ENCODE measurements at regions not wholly inside any gene's neighbourhood (a gene's known extent, or its start where the extent isn't known, plus 50 kb on each side); places are given as distances from the start of the nearest gene placed in this dataset.

DNA sequence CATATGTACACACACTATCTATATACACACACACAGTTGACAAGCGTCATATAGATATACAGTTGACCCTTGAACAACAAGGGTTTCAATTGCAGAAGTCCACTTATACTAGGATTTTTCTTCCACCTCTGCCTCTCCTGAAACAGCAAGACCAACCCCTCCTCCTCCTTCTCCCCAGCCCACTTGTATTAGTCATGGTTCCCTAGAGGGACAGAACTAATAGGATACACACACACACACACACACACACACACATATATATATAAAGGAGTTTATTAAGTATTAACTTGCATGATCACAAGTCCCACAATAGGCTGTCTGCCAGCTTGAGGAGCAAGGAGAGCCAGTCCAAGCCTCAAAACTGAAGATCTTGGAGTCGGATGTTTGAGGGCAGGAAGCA is 92.9 kb downstream of the DHCR7 start (continued):
- TF ChIP-seq, protein P1, sequence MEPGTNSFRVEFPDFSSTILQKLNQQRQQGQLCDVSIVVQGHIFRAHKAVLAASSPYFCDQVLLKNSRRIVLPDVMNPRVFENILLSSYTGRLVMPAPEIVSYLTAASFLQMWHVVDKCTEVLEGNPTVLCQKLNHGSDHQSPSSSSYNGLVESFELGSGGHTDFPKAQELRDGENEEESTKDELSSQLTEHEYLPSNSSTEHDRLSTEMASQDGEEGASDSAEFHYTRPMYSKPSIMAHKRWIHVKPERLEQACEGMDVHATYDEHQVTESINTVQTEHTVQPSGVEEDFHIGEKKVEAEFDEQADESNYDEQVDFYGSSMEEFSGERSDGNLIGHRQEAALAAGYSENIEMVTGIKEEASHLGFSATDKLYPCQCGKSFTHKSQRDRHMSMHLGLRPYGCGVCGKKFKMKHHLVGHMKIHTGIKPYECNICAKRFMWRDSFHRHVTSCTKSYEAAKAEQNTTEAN (CRISPR knock-in tag; IDR thresholded peaks at IDR 0.05) = no peak
- TF ChIP-seq CBX2 (IDR thresholded peaks at IDR 0.05; ENCODE audit: insufficient read depth, low read length, poor library complexity, severe bottlenecking) = no peak
- no peak for TF ChIP-seq BACH1 (tag; IDR thresholded peaks at IDR 0.05)

DNA sequence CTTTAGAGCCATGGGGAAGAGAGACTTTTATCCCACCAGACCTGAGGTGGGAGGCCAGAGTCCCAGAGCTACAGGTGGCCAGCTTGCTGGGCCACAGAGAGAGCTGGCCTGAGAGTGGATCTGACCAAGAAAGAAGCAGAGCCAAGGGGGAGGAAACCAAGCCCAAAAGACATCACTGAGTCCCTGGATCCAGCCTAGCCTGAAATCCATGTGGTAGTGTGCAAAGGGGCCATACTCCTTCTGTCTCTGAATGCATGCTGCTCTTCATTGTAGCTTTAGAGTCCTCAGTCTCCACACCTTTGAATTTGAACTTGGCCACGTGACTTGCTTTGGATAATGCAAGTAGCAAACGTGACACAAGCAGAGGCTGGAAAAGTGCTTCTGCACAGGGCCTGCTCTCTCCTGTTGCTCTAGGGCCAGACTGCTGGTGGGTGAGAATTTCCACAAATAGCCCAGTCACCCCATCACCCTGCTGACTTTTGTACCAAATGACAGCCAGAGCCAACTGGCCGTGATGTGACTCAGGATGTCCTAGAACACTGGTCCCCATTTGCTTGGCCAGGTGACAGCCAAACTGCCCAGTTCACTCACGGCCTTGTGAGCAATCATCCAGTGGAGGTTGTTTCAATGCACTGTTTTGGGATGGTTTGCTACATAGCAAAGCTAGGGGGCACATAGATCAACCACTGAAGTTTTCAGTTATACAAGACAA is 93.6 kb downstream of the DHCR7 start:
- CTCF ChIA-PET (ENCODE audit: low intra/inter-chr PET ratio) = no interaction called here

More for the DNA sequence above, 93.6 kb downstream of the DHCR7 start:
- H3K27ac ChIP-seq (ENCODE audit: extremely low read depth, low read depth, low read length) = no peak overlapping the region
- H3K4me3 ChIP-seq = no peak overlapping the region
- 3% methylated on average over 3 of the region's 4 CpGs for WGBS (ENCODE audit: insufficient coverage, low coverage, missing lambda C conversion rate)
- H3K4me2 ChIP-seq (ENCODE audit: insufficient read depth, low read length) = no peak overlapping the region
- no peak overlapping the region for H2AFZ ChIP-seq (ENCODE audit: low read depth, low read length)
- no peak for FAIRE-seq
- H3K36me3 ChIP-seq (ENCODE audit: control insufficient read depth, insufficient read depth, low read length) = no peaks in the 10 kb centered on the region
- H3K9me1 ChIP-seq (ENCODE audit: control insufficient read depth, insufficient read depth, low read length) = no peaks in the 10 kb centered on the region
- ATAC-seq = no peak
- no TSS peak for BruUV-seq (replicated peaks)
- H3K27me3 ChIP-seq (ENCODE audit: control insufficient read depth in 2 of 2, insufficient read depth in 2 of 2, low read length in 2 of 2) = peaks cover 0 to 12% of the 10 kb centered on the region in 2 experiments; a peak in 2 of 5 replicates
- H3K4me1 ChIP-seq (replicated peaks in 1 of 2; ENCODE audit: control insufficient read depth in 2 of 2, insufficient read depth in 2 of 2, low read length in 2 of 2) = no peaks in the 10 kb centered on the region
- no peaks in the 10 kb centered on the region for H3K79me2 ChIP-seq (ENCODE audit: control insufficient read depth, insufficient read depth, low read length)
- in situ Hi-C loops (cut with MboI) = no loop called here
- DNase-seq (ENCODE audit: extremely low read depth in 1 of 4, low spot score in 3 of 4) = no peak
- POLR2A ChIA-PET = no interaction called here
- no peak overlapping the region for H3K9ac ChIP-seq (ENCODE audit: insufficient read depth in 1 of 2, low read depth in 2 of 2, low read length in 2 of 2)
- intact Hi-C loops (cut with micrococcal nuclease) = no loop called here
- no peaks in the 10 kb centered on the region for H4K20me1 ChIP-seq (replicated peaks; ENCODE audit: control insufficient read depth, insufficient read depth, low read length)
- H3K9me3 ChIP-seq (replicated peaks; ENCODE audit: control insufficient read depth, insufficient read depth, low read depth, low read length) = no peaks in the 10 kb centered on the region
- TF ChIP-seq, protein P2, sequence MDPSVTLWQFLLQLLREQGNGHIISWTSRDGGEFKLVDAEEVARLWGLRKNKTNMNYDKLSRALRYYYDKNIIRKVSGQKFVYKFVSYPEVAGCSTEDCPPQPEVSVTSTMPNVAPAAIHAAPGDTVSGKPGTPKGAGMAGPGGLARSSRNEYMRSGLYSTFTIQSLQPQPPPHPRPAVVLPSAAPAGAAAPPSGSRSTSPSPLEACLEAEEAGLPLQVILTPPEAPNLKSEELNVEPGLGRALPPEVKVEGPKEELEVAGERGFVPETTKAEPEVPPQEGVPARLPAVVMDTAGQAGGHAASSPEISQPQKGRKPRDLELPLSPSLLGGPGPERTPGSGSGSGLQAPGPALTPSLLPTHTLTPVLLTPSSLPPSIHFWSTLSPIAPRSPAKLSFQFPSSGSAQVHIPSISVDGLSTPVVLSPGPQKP (CRISPR knock-in tag; IDR thresholded peaks at IDR 0.05) = no peak
- TF ChIP-seq, protein P3, sequence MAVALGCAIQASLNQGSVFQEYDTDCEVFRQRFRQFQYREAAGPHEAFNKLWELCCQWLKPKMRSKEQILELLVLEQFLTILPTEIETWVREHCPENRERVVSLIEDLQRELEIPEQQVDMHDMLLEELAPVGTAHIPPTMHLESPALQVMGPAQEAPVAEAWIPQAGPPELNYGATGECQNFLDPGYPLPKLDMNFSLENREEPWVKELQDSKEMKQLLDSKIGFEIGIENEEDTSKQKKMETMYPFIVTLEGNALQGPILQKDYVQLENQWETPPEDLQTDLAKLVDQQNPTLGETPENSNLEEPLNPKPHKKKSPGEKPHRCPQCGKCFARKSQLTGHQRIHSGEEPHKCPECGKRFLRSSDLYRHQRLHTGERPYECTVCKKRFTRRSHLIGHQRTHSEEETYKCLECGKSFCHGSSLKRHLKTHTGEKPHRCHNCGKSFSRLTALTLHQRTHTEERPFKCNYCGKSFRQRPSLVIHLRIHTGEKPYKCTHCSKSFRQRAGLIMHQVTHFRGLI (CRISPR knock-in tag; IDR thresholded peaks at IDR 0.05) = no peak
- TF ChIP-seq HDAC2 (IDR thresholded peaks at IDR 0.05) = no peak
- TF ChIP-seq E2F3 (CRISPR knock-in tag; IDR thresholded peaks at IDR 0.05) = no peak
- TF ChIP-seq ZNF780A (CRISPR knock-in tag; IDR thresholded peaks at IDR 0.05) = no peak
- no peak for TF ChIP-seq POLR2G (IDR thresholded peaks at IDR 0.05; ENCODE audit: low read depth, low read length)
- no peak for TF ChIP-seq FUS (optimal IDR thresholded peaks at IDR 0.05; ENCODE audit: low read depth, low read length)
- no peak for TF ChIP-seq RBM39 (optimal IDR thresholded peaks at IDR 0.05; ENCODE audit: low read depth, low read length)
- TF ChIP-seq, protein P4, sequence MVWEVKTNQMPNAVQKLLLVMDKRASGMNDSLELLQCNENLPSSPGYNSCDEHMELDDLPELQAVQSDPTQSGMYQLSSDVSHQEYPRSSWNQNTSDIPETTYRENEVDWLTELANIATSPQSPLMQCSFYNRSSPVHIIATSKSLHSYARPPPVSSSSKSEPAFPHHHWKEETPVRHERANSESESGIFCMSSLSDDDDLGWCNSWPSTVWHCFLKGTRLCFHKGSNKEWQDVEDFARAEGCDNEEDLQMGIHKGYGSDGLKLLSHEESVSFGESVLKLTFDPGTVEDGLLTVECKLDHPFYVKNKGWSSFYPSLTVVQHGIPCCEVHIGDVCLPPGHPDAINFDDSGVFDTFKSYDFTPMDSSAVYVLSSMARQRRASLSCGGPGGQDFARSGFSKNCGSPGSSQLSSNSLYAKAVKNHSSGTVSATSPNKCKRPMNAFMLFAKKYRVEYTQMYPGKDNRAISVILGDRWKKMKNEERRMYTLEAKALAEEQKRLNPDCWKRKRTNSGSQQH (CRISPR knock-in tag; IDR thresholded peaks at IDR 0.05) = no peak
- TF ChIP-seq, protein P5, sequence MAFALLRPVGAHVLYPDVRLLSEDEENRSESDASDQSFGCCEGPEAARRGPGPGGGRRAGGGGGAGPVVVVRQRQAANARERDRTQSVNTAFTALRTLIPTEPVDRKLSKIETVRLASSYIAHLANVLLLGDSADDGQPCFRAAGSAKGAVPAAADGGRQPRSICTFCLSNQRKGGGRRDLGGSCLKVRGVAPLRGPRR (CRISPR knock-in tag; IDR thresholded peaks at IDR 0.05) = no peak
